H9 (cell line): ENCODE measurements at regions not wholly inside any gene's neighbourhood (a gene's known extent, or its start where the extent isn't known, plus 50 kb on each side); places are given as distances from the start of the nearest gene placed in this dataset.

ENCODE experiments used
- DNase-seq: peaks from one replicate; pipeline ENCODE4 v3.0.0-alpha.2; 2017
- H2AFZ ChIP-seq: one replicate; pipeline ENCODE4 v1.6.1; 2013; ENCODE audit warnings: mild to moderate bottlenecking, low read length, control low read depth, moderate library complexity
- H2AK5ac ChIP-seq: 2 replicates; pipeline ENCODE4 v1.6.1; 2013; ENCODE audit warnings: low read length, control low read depth, mixed read lengths; ENCODE audit not compliant: insufficient read length
- H2BK120ac ChIP-seq: one replicate; pipeline ENCODE4 v1.6.1; 2013; ENCODE audit warnings: low read depth, mild to moderate bottlenecking, low read length, control low read depth, inconsistent platforms; ENCODE audit not compliant: poor library complexity, severe bottlenecking
- H2BK12ac ChIP-seq: 2 replicates; pipeline ENCODE4 v1.6.1; 2013; ENCODE audit warnings: low read length, control low read depth, mixed read lengths, low read depth; ENCODE audit not compliant: insufficient read length
- H2BK15ac ChIP-seq: 2 replicates; pipeline ENCODE4 v1.6.1; 2013; ENCODE audit warnings: low read depth, low read length, control low read depth
- H2BK20ac ChIP-seq: one replicate; pipeline ENCODE4 v1.6.1; 2013; ENCODE audit warnings: low read depth, mild to moderate bottlenecking, low read length, control low read depth, inconsistent platforms; ENCODE audit not compliant: poor library complexity, severe bottlenecking
- H2BK5ac ChIP-seq: 2 replicates; pipeline ENCODE4 v1.6.1; 2013; ENCODE audit warnings: low read length, control low read depth, mixed read lengths; ENCODE audit not compliant: insufficient read length
- H3K14ac ChIP-seq: 2 replicates; pipeline ENCODE4 v1.6.1; 2013; ENCODE audit warnings: low read length, control low read depth; ENCODE audit not compliant: insufficient read depth
- H3K18ac ChIP-seq: 2 replicates; pipeline ENCODE4 v1.6.1; 2013; ENCODE audit warnings: low read depth, mild to moderate bottlenecking, mixed read lengths, low read length, control low read depth; ENCODE audit not compliant: insufficient read length
- H3K23ac ChIP-seq: 2 replicates; pipeline ENCODE4 v1.6.1; 2013; ENCODE audit warnings: low read length, control low read depth, mixed read lengths, low read depth; ENCODE audit not compliant: insufficient read length
- H3K23me2 ChIP-seq: 2 replicates; pipeline ENCODE4 v1.6.1; 2013; ENCODE audit warnings: low read depth, mild to moderate bottlenecking, mixed read lengths, low read length, control low read depth; ENCODE audit not compliant: insufficient read length, poor library complexity, severe bottlenecking
- H3K27ac ChIP-seq: 2 replicates; pipeline ENCODE4 v1.5.1; 2013; ENCODE audit warnings: low read length, control low read depth, mixed read lengths, low read depth; ENCODE audit not compliant: insufficient read length
- H3K27me3 ChIP-seq: 2 replicates; pipeline ENCODE4 v1.6.1; 2013; ENCODE audit warnings: low read length, control low read depth, inconsistent platforms; ENCODE audit not compliant: insufficient read depth
- H3K4ac ChIP-seq: 2 replicates; pipeline ENCODE4 v1.6.1; 2013; ENCODE audit warnings: low read depth, mild to moderate bottlenecking, control low read depth, inconsistent platforms, low read length, moderate library complexity
- H3K4me1 ChIP-seq: 2 replicates; pipeline ENCODE4 v1.6.1; 2013; ENCODE audit warnings: low read length, control low read depth, inconsistent platforms; ENCODE audit not compliant: insufficient read depth
- H3K4me2 ChIP-seq: 2 replicates; pipeline ENCODE4 v1.6.1; 2013; ENCODE audit warnings: low read length, control low read depth, mixed read lengths; ENCODE audit not compliant: insufficient read length, insufficient read depth
- H3K56ac ChIP-seq: 2 replicates; pipeline ENCODE4 v1.6.1; 2013; ENCODE audit warnings: low read depth, mild to moderate bottlenecking, mixed read lengths, low read length, control low read depth; ENCODE audit not compliant: insufficient read length
- H3K79me1 ChIP-seq: 2 replicates; pipeline ENCODE4 v1.6.1; 2013; ENCODE audit warnings: low read depth, mild to moderate bottlenecking, moderate library complexity, low read length, control low read depth, inconsistent platforms; ENCODE audit not compliant: insufficient read depth, poor library complexity, severe bottlenecking
- H3K79me2 ChIP-seq: 2 replicates; pipeline ENCODE4 v1.6.1; 2013; ENCODE audit warnings: low read length, control low read depth, inconsistent platforms; ENCODE audit not compliant: insufficient read depth
- H3K9ac ChIP-seq: 2 replicates; pipeline ENCODE4 v1.6.1; 2013; ENCODE audit warnings: low read length, control low read depth, mixed read lengths; ENCODE audit not compliant: insufficient read length; ENCODE audit errors: extremely low read depth
- H3K9me3 ChIP-seq: one replicate; pipeline ENCODE4 v1.6.1; 2013; ENCODE audit warnings: low read depth, low read length, inconsistent platforms; ENCODE audit not compliant: control insufficient read depth
- H3T11ph ChIP-seq: one replicate; pipeline ENCODE4 v1.6.1; 2013; ENCODE audit warnings: mild to moderate bottlenecking, low read length, control low read depth, inconsistent platforms
- H4K20me1 ChIP-seq: one replicate; pipeline ENCODE4 v1.6.1; 2013; ENCODE audit not compliant: control insufficient read depth, insufficient read length, insufficient read depth
- H4K5ac ChIP-seq: 2 replicates; pipeline ENCODE4 v1.6.1; 2013; ENCODE audit warnings: low read depth, mild to moderate bottlenecking, mixed read lengths, low read length, control low read depth; ENCODE audit not compliant: insufficient read length
- H4K8ac ChIP-seq: replicated peaks from 2 replicates; pipeline ENCODE4 v1.6.1; 2013; ENCODE audit warnings: low read length, control low read depth, mixed read lengths, low read depth; ENCODE audit not compliant: insufficient read length
- H4K91ac ChIP-seq: 2 replicates; pipeline ENCODE4 v1.6.1; 2013; ENCODE audit warnings: low read depth, mild to moderate bottlenecking, moderate library complexity, mixed read lengths, low read length, control low read depth; ENCODE audit not compliant: insufficient read length
- H3K27ac Mint-ChIP-seq, 3 experiments: 2 replicates in 2 of 3; 3 replicates in 1 of 3; pipeline ENCODE4 v1.8.0; 2020 to 2021; ENCODE audit warnings: mixed read lengths in 3 of 3, mild to moderate bottlenecking in 1 of 3, moderate library complexity in 1 of 3
- H3K27me3 Mint-ChIP-seq: 2 replicates; pipeline ENCODE4 v1.8.0; 2021; ENCODE audit warnings: low read depth, mild to moderate bottlenecking, moderate library complexity, mixed read lengths
- H3K36me3 Mint-ChIP-seq, 3 experiments: 2 replicates in 2 of 3; 3 replicates in 1 of 3; pipeline ENCODE4 v1.8.0; 2020 to 2021; ENCODE audit warnings: low read depth in 3 of 3, mixed read lengths in 3 of 3; ENCODE audit not compliant: insufficient read depth in 1 of 3
- H3K4me1 Mint-ChIP-seq, 2 experiments: 2 replicates each; pipeline ENCODE4 v1.8.0; 2020; ENCODE audit warnings: mixed read lengths in 2 of 2
- H3K4me3 Mint-ChIP-seq, 2 experiments: 2 replicates in 1 of 2; 3 replicates in 1 of 2; pipeline ENCODE4 v1.8.0; 2020 to 2021; ENCODE audit warnings: mild to moderate bottlenecking in 2 of 2, mixed read lengths in 2 of 2, moderate library complexity in 1 of 2
- H3K9me3 Mint-ChIP-seq, 2 experiments: 2 replicates in 1 of 2; 3 replicates in 1 of 2; pipeline ENCODE4 v1.8.0; 2020; ENCODE audit warnings: mild to moderate bottlenecking in 2 of 2, mixed read lengths in 2 of 2, moderate library complexity in 1 of 2
- CTCF ChIP-seq: fragments of 200-600 bp; sonication (generic); conservative IDR thresholded peaks from 3 replicates; pipeline ENCODE4 v1.8.0; 2021; ENCODE audit warnings: antibody characterized with exemption, mild to moderate bottlenecking
- WGBS: extraction: QIAGEN DNeasy Blood & Tissue Kit; methylation state at CpG from one replicate; pipeline ENCODE4 v1.1.7; 2013; ENCODE audit warnings: missing lambda C conversion rate, low lambda C conversion rate, mixed read lengths; ENCODE audit not compliant: insufficient read length; ENCODE audit errors: extremely low coverage; 5-methylcytosine and 5-hydroxymethylcytosine counted together

DNA sequence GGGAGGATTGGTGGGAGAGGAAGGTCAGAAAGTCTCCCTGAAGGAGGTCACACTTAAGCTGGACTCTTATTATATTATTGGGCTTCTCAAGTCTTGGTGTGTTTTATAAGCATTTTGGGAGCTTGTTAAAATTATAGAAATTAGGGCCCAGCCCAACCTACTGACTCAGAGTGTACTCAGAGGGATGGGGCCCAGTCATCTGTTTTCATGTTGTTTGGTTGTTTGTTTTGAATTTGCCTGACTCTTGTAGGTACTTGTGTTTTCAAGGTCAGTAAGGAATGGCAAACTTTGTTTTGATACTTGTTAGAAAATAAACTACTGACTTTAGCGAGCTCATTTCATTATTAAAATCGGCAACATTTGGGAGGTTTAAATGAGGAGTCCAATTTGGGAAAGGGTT is 152.0 kb downstream of the INSIG2 start:
- no peak overlapping the region for H2BK20ac ChIP-seq
- WGBS, result no CpG with 5 or more reads among the region's 2 CpGs
- H2BK5ac ChIP-seq, result no peak overlapping the region
- no peak overlapping the region for H2BK15ac ChIP-seq
- no peak overlapping the region for H3T11ph ChIP-seq
- H2BK120ac ChIP-seq, result no peak overlapping the region
- H4K20me1 ChIP-seq, result no peaks in the 10 kb centered on the region
- no peaks in the 10 kb centered on the region for H3K79me1 ChIP-seq
- no peak overlapping the region for H3K4ac ChIP-seq
- Mint-ChIP-seq H3K4me1 (peaks cover 0 to 2% of the 10 kb centered on the region in 2 experiments; a peak in 1 of 4 replicates), H3K27ac (no peak overlapping the region), H3K4me3 (no peak overlapping the region), H3K36me3 (peaks cover 0 to 2% (median 0%) of the 10 kb centered on the region in 3 experiments; a peak in 1 of 7 replicates), H3K27me3 (peaks cover 9% of the 10 kb centered on the region), H3K9me3 (peaks cover 9 to 10% of the 10 kb centered on the region in 2 experiments)
- no peak overlapping the region for H4K5ac ChIP-seq
- H3K4me2 ChIP-seq, result no peak overlapping the region
- no peaks in the 10 kb centered on the region for H3K79me2 ChIP-seq
- no peak overlapping the region for H4K91ac ChIP-seq
- H3K14ac ChIP-seq, result no peak overlapping the region
- H3K4me1 ChIP-seq, result no peaks in the 10 kb centered on the region
- no peaks in the 10 kb centered on the region for H3K9me3 ChIP-seq
- DNase-seq, result no peak
- no peaks in the 10 kb centered on the region for H3K23me2 ChIP-seq
- H2AK5ac ChIP-seq, result no peak overlapping the region
- no peak overlapping the region for H3K9ac ChIP-seq
- no peaks in the 10 kb centered on the region for H3K27me3 ChIP-seq
- no peak overlapping the region for H4K8ac ChIP-seq
- no peak for TF ChIP-seq CTCF
- H3K23ac ChIP-seq, result no peak overlapping the region
- H3K18ac ChIP-seq, result no peak overlapping the region
- H2AFZ ChIP-seq, result no peak overlapping the region
- H3K56ac ChIP-seq, result no peak overlapping the region
- no peak overlapping the region for H3K27ac ChIP-seq
- H2BK12ac ChIP-seq, result no peak overlapping the region
